ENCODE measurements at regions not wholly inside any gene's neighbourhood (a gene's known extent, or its start where the extent isn't known, plus 50 kb on each side); places are given as distances from the start of the nearest gene placed in this dataset.

- TF ChIP-seq CTCF (IDR thresholded peaks at IDR 0.05; ENCODE audit: low read depth, low read length), result no peak
- no peak for TF ChIP-seq EZH2phosphoT487 (IDR thresholded peaks at IDR 0.05; ENCODE audit: low read depth)
Observed at GRCh38 chr11:116426761-116427160, 346.0 kb downstream of the BUD13 start.

Measured in OCI-LY3 (cell line).